Mesothelial cell of epicardium (in vitro differentiated cells): ENCODE measurements at regions not wholly inside any gene's neighbourhood (a gene's known extent, or its start where the extent isn't known, plus 50 kb on each side); places are given as distances from the start of the nearest gene placed in this dataset.

ENCODE experiments used
- DNase-seq, 2 experiments: peaks; one replicate each; pipeline ENCODE4 v3.0.0; 2021; ENCODE audit warnings: low spot score in 2 of 2; ENCODE audit not compliant: unreplicated experiment in 2 of 2
- H3K27ac Mint-ChIP-seq: 2 replicates; pipeline ENCODE4 v1.8.0; 2021; ENCODE audit warnings: mixed read lengths
- H3K27me3 Mint-ChIP-seq: 2 replicates; pipeline ENCODE4 v1.8.0; 2021; ENCODE audit warnings: low read depth, mixed read lengths
- H3K36me3 Mint-ChIP-seq: 2 replicates; pipeline ENCODE4 v1.8.0; 2021; ENCODE audit warnings: mixed read lengths
- H3K4me1 Mint-ChIP-seq: 2 replicates; pipeline ENCODE4 v1.8.0; 2021; ENCODE audit warnings: mixed read lengths
- H3K4me3 Mint-ChIP-seq: 2 replicates; pipeline ENCODE4 v1.8.0; 2021; ENCODE audit warnings: mild to moderate bottlenecking, moderate library complexity, mixed read lengths
- H3K9me3 Mint-ChIP-seq: 2 replicates; pipeline ENCODE4 v1.8.0; 2021; ENCODE audit warnings: mixed read lengths
- TF ChIP-seq, protein P1 (sequence below): fragments of 200-600 bp; sonication (generic); IDR thresholded peaks from one replicate; pipeline ENCODE4 v1.5.0; 2021; ENCODE audit warnings: antibody characterized with exemption; ENCODE audit not compliant: unreplicated experiment

DNA sequence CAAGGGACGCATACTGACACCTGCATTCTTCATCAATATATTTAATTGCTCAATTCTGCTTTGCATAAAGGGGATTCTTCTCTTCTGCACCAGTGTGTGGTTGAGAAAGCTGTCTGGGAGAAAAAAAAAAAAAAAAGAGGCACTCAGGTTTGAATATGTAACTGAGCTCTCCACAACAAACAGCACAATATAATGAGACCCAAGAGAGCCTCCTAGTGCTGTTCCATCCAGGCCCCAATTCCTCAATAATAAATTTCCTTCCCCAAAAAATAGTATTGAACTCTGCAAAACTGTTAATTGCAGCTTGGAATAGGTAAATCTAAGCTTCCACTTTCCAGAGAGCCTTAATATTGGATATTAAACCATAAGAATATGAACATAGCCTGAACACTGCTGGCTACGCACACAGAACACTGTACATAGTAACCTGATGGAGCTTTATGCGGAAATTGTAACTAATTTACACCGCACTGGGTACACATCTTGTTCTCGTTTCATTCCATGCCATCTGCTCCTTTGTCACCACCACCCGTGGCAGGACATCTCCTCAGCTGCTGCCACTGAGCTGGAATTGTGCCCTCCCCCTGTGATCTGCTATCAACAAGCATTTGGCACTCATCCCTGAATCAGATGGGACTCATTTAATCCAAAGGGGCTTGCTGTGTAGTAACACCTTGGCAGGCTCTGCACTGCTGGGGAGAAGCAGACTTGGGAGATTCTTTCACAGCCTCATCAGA lies 272.0 kb downstream of the HHIPL2 start:
- Mint-ChIP-seq H3K27ac (no peak overlapping the region), H3K4me1 (no peaks in the 10 kb centered on the region), H3K36me3 (no peaks in the 10 kb centered on the region), H3K27me3 (peaks cover 49% of the 10 kb centered on the region), H3K9me3 (no peaks in the 10 kb centered on the region), H3K4me3 (no peak overlapping the region)
- no peak for DNase-seq
- TF ChIP-seq, protein P1, sequence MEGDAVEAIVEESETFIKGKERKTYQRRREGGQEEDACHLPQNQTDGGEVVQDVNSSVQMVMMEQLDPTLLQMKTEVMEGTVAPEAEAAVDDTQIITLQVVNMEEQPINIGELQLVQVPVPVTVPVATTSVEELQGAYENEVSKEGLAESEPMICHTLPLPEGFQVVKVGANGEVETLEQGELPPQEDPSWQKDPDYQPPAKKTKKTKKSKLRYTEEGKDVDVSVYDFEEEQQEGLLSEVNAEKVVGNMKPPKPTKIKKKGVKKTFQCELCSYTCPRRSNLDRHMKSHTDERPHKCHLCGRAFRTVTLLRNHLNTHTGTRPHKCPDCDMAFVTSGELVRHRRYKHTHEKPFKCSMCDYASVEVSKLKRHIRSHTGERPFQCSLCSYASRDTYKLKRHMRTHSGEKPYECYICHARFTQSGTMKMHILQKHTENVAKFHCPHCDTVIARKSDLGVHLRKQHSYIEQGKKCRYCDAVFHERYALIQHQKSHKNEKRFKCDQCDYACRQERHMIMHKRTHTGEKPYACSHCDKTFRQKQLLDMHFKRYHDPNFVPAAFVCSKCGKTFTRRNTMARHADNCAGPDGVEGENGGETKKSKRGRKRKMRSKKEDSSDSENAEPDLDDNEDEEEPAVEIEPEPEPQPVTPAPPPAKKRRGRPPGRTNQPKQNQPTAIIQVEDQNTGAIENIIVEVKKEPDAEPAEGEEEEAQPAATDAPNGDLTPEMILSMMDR: no peak

DNA sequence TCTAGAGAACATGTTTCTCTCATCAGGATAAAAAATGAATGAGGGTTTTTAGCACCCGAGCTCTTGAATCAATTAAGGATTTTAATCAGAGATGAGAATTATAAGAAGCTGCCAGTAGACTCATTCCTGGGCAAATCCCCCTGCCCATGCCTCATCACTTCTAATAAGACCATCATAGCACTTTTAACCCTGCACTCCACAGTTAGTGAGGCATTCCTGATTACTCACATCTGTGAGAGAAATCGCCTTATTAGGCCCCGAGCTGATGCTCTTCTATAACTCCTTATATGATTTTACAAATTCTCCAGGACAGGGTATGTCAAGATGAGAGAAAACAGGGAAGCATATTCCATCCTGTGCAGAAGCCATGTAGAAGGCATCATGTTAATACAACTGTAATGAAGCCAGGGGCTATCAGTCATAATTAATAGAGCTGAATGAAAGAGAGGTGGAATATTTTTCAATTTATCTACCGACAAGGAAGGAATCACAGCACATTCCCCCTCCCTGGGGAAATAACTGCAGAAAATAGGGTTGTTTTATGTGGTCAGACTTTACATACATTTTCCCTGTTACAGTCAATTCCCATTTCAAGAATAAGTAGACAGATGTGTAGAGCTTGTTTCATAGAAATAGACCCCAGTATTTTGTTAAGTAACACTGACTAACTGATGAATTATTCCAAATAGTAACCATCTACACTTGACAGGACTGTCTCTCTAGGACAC lies 272.7 kb downstream of the HHIPL2 start:
- Mint-ChIP-seq H3K27ac (no peak overlapping the region), H3K9me3 (no peaks in the 10 kb centered on the region), H3K27me3 (peaks cover 54% of the 10 kb centered on the region), H3K4me1 (no peaks in the 10 kb centered on the region), H3K36me3 (no peaks in the 10 kb centered on the region), H3K4me3 (no peak overlapping the region)
- no peak for DNase-seq
- TF ChIP-seq, protein P1: no peak

DNA sequence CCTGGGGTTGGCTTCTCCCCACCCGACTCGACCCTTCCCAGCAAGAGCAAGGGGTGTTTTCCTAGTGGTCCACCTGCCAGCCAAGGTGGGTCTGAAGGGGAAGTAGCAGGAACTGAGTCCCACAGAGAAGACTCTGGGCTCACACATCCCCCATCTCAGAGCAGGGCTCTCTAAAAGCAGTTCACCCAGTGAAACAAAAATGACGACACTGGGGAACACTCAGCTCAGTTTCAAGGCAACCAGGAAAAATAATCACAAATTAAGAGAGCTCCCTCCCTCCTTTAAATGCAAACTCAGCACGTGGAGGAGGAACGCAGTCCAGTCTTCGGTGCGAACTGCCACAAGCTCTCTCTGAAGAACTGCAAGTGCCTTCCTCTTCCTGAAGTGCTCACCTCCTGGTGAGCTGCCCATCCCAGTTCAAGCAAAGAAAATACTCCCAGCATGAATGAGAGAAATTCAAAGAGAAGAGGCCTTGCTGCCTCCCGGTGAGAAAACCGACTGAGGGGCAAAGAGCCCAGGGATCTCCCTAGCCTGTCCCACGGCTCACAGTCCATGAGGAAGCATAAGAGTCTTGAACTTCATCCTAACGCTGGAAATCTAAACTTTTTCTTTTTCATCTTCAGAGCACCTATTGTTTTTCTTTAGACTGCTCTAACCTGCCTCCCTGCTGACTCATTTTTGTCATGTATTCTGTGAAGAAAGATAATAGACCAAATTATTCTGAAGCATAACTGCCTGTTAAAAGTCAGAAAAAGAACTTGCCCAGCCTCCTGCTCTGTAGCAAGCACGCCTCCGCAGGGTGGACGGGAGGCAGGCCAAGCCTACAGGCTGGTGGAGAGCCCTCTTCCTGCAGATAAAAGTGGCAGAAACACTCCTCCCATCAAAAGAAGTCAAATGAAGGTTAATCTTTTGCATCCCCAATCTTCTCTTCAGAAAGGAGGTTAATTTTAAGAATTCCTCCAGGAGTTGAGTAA lies 281.4 kb downstream of the HHIPL2 start:
- Mint-ChIP-seq H3K4me1 (peaks cover 3% of the 10 kb centered on the region), H3K4me3 (no peak overlapping the region), H3K27ac (no peak overlapping the region), H3K9me3 (no peaks in the 10 kb centered on the region), H3K36me3 (no peaks in the 10 kb centered on the region), H3K27me3 (peaks cover 45% of the 10 kb centered on the region)
- DNase-seq: no peak
- TF ChIP-seq, protein P1: no peak

GRCh38 chr1:222263791-222264190 lies 284.1 kb downstream of the HHIPL2 start:
- TF ChIP-seq, protein P1: no peak
- H3K27me3 Mint-ChIP-seq: peaks cover 48% of the 10 kb centered on the region
- H3K36me3 Mint-ChIP-seq: no peaks in the 10 kb centered on the region
- H3K4me1 Mint-ChIP-seq: peaks cover 3% of the 10 kb centered on the region
- no peak for DNase-seq
- H3K9me3 Mint-ChIP-seq: no peaks in the 10 kb centered on the region
- no peak overlapping the region for H3K27ac Mint-ChIP-seq
- H3K4me3 Mint-ChIP-seq: no peak overlapping the region

DNA sequence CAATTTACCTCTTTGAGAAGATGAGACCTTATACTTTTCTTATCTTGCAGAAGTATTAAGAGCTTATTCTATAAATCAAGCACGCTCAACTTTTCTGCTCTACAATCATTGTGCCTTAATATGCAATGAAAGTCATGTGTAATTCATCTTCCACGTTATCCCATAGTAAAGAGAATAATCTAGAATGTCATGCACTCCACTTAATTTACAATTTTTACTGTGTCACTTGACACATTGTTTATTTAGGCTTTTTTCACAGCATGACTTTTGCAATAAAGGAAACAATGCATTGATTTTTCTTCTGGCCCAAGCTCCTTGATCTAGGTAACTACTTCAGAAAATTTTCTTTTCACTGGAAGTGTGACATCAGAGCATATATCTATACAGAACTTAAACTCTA lies 290.9 kb downstream of the HHIPL2 start:
- Mint-ChIP-seq H3K27me3 (peaks cover 42% of the 10 kb centered on the region), H3K4me3 (no peak overlapping the region), H3K4me1 (peaks cover 10% of the 10 kb centered on the region), H3K36me3 (no peaks in the 10 kb centered on the region), H3K27ac (no peak overlapping the region), H3K9me3 (peaks cover 4% of the 10 kb centered on the region)
- TF ChIP-seq, protein P1: no peak
- no peak for DNase-seq
